ENCODE measurements at regions not wholly inside any gene's neighbourhood (a gene's known extent, or its start where the extent isn't known, plus 50 kb on each side); places are given as distances from the start of the nearest gene placed in this dataset.

- Mint-ChIP-seq H3K36me3 (ENCODE audit: low read depth) (peaks cover 3% of the 10 kb centered on the region), H3K4me3 (no peak overlapping the region), H3K9me3 (peaks cover 9% of the 10 kb centered on the region), H3K27ac (ENCODE audit: unreplicated experiment) (no peak overlapping the region), H3K4me1 (no peaks in the 10 kb centered on the region), H3K27me3 (ENCODE audit: low read depth) (no peaks in the 10 kb centered on the region)
- DNase-seq (ENCODE audit: low read depth, low spot score) = no peak
- no peak for TF ChIP-seq CTCF (conservative IDR thresholded peaks at IDR 0.05)
Observed at GRCh38 chr4:101451086-101451485, 103.8 kb upstream of the PPP3CA start.

GRCh38 chr4:101441446-101441845 is 94.1 kb upstream of the PPP3CA start:
- Mint-ChIP-seq H3K4me3 (no peak overlapping the region), H3K9me3 (peaks cover 5% of the 10 kb centered on the region), H3K36me3 (ENCODE audit: low read depth) (no peaks in the 10 kb centered on the region), H3K27me3 (ENCODE audit: low read depth) (no peaks in the 10 kb centered on the region), H3K27ac (ENCODE audit: unreplicated experiment) (no peak overlapping the region), H3K4me1 (no peaks in the 10 kb centered on the region)
- DNase-seq (ENCODE audit: low read depth, low spot score) = no peak
- TF ChIP-seq CTCF (conservative IDR thresholded peaks at IDR 0.05) = no peak

GRCh38 chr4:101439926-101440325 is 92.6 kb upstream of the PPP3CA start:
- no peaks in the 10 kb centered on the region for H3K36me3 Mint-ChIP-seq (ENCODE audit: low read depth)
- no peak overlapping the region for H3K27ac Mint-ChIP-seq (ENCODE audit: unreplicated experiment)
- H3K9me3 Mint-ChIP-seq = peaks cover 5% of the 10 kb centered on the region
- no peak for TF ChIP-seq CTCF (conservative IDR thresholded peaks at IDR 0.05)
- no peaks in the 10 kb centered on the region for H3K27me3 Mint-ChIP-seq (ENCODE audit: low read depth)
- H3K4me3 Mint-ChIP-seq = no peak overlapping the region
- H3K4me1 Mint-ChIP-seq = no peaks in the 10 kb centered on the region
- DNase-seq (ENCODE audit: low read depth, low spot score) = no peak

GRCh38 chr4:101421386-101421785 is 74.1 kb upstream of the PPP3CA start:
- Mint-ChIP-seq H3K4me1 (peaks cover 12% of the 10 kb centered on the region), H3K36me3 (ENCODE audit: low read depth) (no peaks in the 10 kb centered on the region), H3K9me3 (no peaks in the 10 kb centered on the region), H3K27me3 (ENCODE audit: low read depth) (no peaks in the 10 kb centered on the region), H3K27ac (ENCODE audit: unreplicated experiment) (no peak overlapping the region), H3K4me3 (no peak overlapping the region)
- TF ChIP-seq CTCF (conservative IDR thresholded peaks at IDR 0.05) = no peak
- DNase-seq (ENCODE audit: low read depth, low spot score) = no peak

- TF ChIP-seq CTCF (conservative IDR thresholded peaks at IDR 0.05) = no peak
- Mint-ChIP-seq H3K27me3 (ENCODE audit: low read depth) (no peaks in the 10 kb centered on the region), H3K9me3 (no peaks in the 10 kb centered on the region), H3K4me1 (peaks cover 12% of the 10 kb centered on the region), H3K27ac (ENCODE audit: unreplicated experiment) (no peak overlapping the region), H3K4me3 (no peak overlapping the region), H3K36me3 (ENCODE audit: low read depth) (no peaks in the 10 kb centered on the region)
- DNase-seq (ENCODE audit: low read depth, low spot score) = no peak
Observed at GRCh38 chr4:101420661-101421060, 73.3 kb upstream of the PPP3CA start.

All from neural crest cell (in vitro differentiated cells).